ENCODE measurements at regions not wholly inside any gene's neighbourhood (a gene's known extent, or its start where the extent isn't known, plus 50 kb on each side); places are given as distances from the start of the nearest gene placed in this dataset.
"Not testable (repeated sequence)": the region's sequence is repeated elsewhere in the genome, so short reads cannot be mapped to it uniquely, and the experiment has no call there.

DNA sequence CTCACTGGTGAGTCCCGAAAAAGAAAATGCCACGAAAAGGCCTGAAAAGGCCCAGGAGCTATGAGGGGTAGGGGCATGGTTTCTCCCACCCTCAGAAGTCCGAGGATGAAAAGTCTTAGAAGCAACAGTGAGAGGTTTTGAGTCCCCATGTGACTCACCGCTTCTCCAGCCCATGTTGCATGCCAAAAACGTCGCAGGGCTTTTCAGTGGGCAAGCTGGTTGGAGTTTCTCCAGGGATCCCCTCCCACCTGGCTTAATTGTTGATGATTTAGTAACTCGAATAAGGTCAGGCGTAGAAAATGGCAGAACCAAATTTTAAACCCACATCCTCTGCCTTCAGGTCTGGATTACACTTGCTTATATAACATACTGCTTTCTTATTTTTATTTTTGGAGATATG is 96.3 kb upstream of the ARMC3 start:
- Histone ChIP-seq H3K27me3 (replicated peaks in 1 of 2; ENCODE audit: control insufficient read depth in 2 of 2, insufficient read depth in 2 of 2, low read length in 1 of 2) (no peaks in the 10 kb centered on the region), H3K36me3 (ENCODE audit: control insufficient read depth in 2 of 2, insufficient read depth in 2 of 2, low read length in 1 of 2) (no peaks in the 10 kb centered on the region), H3K4me1 (ENCODE audit: control insufficient read depth, insufficient read depth, low read length) (no peaks in the 10 kb centered on the region), H3K9ac (ENCODE audit: control insufficient read depth, insufficient read depth, low read length) (no peak overlapping the region), H3K27ac (ENCODE audit: control insufficient read depth, insufficient read depth) (no peak overlapping the region), H2AFZ (ENCODE audit: control insufficient read depth, low read depth, low read length) (no peak overlapping the region), H3K4me3 (no peak overlapping the region), H3K9me3 (replicated peaks; ENCODE audit: control insufficient read depth, insufficient read depth, low read length) (no peaks in the 10 kb centered on the region), H3K79me2 (ENCODE audit: control insufficient read depth, insufficient read depth, low read length) (no peaks in the 10 kb centered on the region), H4K20me1 (ENCODE audit: control insufficient read depth, insufficient read depth) (no peaks in the 10 kb centered on the region), H3K4me2 (ENCODE audit: control insufficient read depth, insufficient read depth) (no peak overlapping the region)
- WGBS (ENCODE audit: insufficient coverage, insufficient replicate concordance, low lambda C conversion rate, missing lambda C conversion rate), result 63% methylated on average over 8 of the region's 8 CpGs
- no peak for FAIRE-seq
- in situ Hi-C loops (cut with MboI), result no loop called here
- ChIA-PET CTCF (no interaction called here), SMC1A (ENCODE audit: uncharacterized antibody, unreplicated experiment) (interaction anchor here (0.7 kb wide), 1 partner anchor 9 kb away, joined by 3 read pairs; no protein-coding TSS in a partner anchor), POLR2A (no interaction called here), RAD21 (ENCODE audit: unreplicated experiment) (no interaction called here)
- DNase-seq (ENCODE audit: low read depth, low spot score), result no peak
- BruUV-seq (replicated peaks), result no TSS peak
- intact Hi-C loops (cut with micrococcal nuclease; ENCODE audit: unreplicated experiment), result no loop called here
- TF ChIP-seq BRCA1 (IDR thresholded peaks at IDR 0.05; ENCODE audit: low read depth, low read length) (no peak), FOS (IDR thresholded peaks at IDR 0.05; ENCODE audit: borderline replicate concordance, extremely low read depth, insufficient read length) (no peak), FOXM1 (IDR thresholded peaks at IDR 0.05; ENCODE audit: low read depth, low read length) (no peak), CREB1 (IDR thresholded peaks at IDR 0.05; ENCODE audit: low read depth) (no peak), MEF2B (IDR thresholded peaks at IDR 0.05; ENCODE audit: partially characterized antibody, poor library complexity, severe bottlenecking) (no peak), ATF7 (IDR thresholded peaks at IDR 0.05; ENCODE audit: low read depth) (no peak), MEF2A (IDR thresholded peaks at IDR 0.05; ENCODE audit: insufficient read depth, low read depth, low read length) (no peak), MYC (IDR thresholded peaks at IDR 0.05; ENCODE audit: insufficient read depth, insufficient read length, insufficient replicate concordance, low read length, severe bottlenecking) (no peak), LARP7 (IDR thresholded peaks at IDR 0.05) (no peak), SMC3 (IDR thresholded peaks at IDR 0.05; ENCODE audit: borderline replicate concordance, low read length) (no peak), HCFC1 (IDR thresholded peaks at IDR 0.05; ENCODE audit: low read length) (no peak), ZNF24 (IDR thresholded peaks at IDR 0.05) (no peak), SIX5 (IDR thresholded peaks at IDR 0.05; ENCODE audit: low read depth, low read length, severe bottlenecking) (no peak), GABPA (IDR thresholded peaks at IDR 0.05; ENCODE audit: low read depth) (no peak)
- TF ChIP-seq, protein P1, sequence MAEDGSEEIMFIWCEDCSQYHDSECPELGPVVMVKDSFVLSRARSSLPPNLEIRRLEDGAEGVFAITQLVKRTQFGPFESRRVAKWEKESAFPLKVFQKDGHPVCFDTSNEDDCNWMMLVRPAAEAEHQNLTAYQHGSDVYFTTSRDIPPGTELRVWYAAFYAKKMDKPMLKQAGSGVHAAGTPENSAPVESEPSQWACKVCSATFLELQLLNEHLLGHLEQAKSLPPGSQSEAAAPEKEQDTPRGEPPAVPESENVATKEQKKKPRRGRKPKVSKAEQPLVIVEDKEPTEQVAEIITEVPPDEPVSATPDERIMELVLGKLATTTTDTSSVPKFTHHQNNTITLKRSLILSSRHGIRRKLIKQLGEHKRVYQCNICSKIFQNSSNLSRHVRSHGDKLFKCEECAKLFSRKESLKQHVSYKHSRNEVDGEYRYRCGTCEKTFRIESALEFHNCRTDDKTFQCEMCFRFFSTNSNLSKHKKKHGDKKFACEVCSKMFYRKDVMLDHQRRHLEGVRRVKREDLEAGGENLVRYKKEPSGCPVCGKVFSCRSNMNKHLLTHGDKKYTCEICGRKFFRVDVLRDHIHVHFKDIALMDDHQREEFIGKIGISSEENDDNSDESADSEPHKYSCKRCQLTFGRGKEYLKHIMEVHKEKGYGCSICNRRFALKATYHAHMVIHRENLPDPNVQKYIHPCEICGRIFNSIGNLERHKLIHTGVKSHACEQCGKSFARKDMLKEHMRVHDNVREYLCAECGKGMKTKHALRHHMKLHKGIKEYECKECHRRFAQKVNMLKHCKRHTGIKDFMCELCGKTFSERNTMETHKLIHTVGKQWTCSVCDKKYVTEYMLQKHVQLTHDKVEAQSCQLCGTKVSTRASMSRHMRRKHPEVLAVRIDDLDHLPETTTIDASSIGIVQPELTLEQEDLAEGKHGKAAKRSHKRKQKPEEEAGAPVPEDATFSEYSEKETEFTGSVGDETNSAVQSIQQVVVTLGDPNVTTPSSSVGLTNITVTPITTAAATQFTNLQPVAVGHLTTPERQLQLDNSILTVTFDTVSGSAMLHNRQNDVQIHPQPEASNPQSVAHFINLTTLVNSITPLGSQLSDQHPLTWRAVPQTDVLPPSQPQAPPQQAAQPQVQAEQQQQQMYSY (CRISPR knock-in tag; IDR thresholded peaks at IDR 0.05), result no peak
- TF ChIP-seq, protein P2, sequence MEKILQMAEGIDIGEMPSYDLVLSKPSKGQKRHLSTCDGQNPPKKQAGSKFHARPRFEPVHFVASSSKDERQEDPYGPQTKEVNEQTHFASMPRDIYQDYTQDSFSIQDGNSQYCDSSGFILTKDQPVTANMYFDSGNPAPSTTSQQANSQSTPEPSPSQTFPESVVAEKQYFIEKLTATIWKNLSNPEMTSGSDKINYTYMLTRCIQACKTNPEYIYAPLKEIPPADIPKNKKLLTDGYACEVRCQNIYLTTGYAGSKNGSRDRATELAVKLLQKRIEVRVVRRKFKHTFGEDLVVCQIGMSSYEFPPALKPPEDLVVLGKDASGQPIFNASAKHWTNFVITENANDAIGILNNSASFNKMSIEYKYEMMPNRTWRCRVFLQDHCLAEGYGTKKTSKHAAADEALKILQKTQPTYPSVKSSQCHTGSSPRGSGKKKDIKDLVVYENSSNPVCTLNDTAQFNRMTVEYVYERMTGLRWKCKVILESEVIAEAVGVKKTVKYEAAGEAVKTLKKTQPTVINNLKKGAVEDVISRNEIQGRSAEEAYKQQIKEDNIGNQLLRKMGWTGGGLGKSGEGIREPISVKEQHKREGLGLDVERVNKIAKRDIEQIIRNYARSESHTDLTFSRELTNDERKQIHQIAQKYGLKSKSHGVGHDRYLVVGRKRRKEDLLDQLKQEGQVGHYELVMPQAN (conservative IDR thresholded peaks at IDR 0.05), result no peak
- ATAC-seq, result no peak

DNA sequence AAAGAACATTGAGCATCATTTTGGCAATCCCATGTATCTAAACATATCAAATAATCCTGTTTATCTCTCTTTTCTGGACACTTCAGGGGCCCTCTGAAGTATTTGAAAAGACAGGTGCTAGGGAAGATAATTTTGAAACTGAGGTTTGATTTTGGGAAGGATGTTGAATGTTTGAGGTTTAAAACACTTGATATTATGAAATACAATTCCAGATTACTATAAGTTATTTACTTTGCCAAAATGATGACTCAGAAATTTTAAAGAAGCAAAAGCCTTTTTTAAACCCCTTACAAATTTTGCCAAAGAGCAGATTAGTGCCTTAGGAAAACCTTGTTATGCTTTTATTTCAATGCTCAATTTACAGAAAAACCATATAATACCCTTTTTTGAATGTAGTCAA is 99.1 kb upstream of the ARMC3 start:
- intact Hi-C loops (cut with micrococcal nuclease; ENCODE audit: unreplicated experiment); H3K9ac ChIP-seq (ENCODE audit: control insufficient read depth, insufficient read depth, low read length); POLR2A ChIA-PET; H4K20me1 ChIP-seq (ENCODE audit: control insufficient read depth, insufficient read depth); H3K79me2 ChIP-seq (ENCODE audit: control insufficient read depth, insufficient read depth, low read length); H3K4me1 ChIP-seq (ENCODE audit: control insufficient read depth, insufficient read depth, low read length); H3K27ac ChIP-seq (ENCODE audit: control insufficient read depth, insufficient read depth); ATAC-seq; H3K4me3 ChIP-seq; BruUV-seq (replicated peaks); DNase-seq (ENCODE audit: low read depth, low spot score); SMC1A ChIA-PET (ENCODE audit: uncharacterized antibody, unreplicated experiment); RAD21 ChIA-PET (ENCODE audit: unreplicated experiment); H2AFZ ChIP-seq (ENCODE audit: control insufficient read depth, low read depth, low read length); in situ Hi-C loops (cut with MboI); H3K9me3 ChIP-seq (replicated peaks; ENCODE audit: control insufficient read depth, insufficient read depth, low read length); H3K36me3 ChIP-seq (ENCODE audit: control insufficient read depth in 2 of 2, insufficient read depth in 2 of 2, low read length in 1 of 2); H3K27me3 ChIP-seq (replicated peaks in 1 of 2; ENCODE audit: control insufficient read depth in 2 of 2, insufficient read depth in 2 of 2, low read length in 1 of 2); CTCF ChIA-PET; FAIRE-seq; H3K4me2 ChIP-seq (ENCODE audit: control insufficient read depth, insufficient read depth): not testable (repeated sequence)
